HG03060 (cell line): ENCODE measurements at regions not wholly inside any gene's neighbourhood (a gene's known extent, or its start where the extent isn't known, plus 50 kb on each side); places are given as distances from the start of the nearest gene placed in this dataset.

ENCODE experiments used
- ATAC-seq: cut with Tn5 transposase; IDR thresholded peaks from one replicate; pipeline ENCODE4 v1.9.1; 2021; ENCODE audit warnings: low read depth, moderate number of reproducible peaks; ENCODE audit not compliant: unreplicated experiment

DNA sequence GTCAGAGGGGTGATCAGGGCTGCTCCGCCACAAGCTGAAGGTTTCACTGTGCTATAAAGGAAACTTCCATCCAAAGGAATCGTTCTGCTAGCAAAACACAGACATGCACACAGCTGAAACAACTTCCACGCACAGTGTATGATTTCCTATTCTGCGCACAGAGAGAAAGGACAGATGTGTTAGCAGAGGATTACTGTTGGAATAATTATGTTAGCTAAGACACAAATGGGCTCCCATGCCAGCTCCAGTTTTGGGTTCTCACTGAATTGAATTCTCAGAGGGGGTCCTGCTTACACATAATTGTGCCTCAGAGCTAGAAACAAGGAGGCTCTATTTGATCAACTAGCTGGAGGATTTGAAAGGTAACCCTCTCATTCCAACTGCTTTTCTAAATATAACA is 352.4 kb downstream of the IRX2 start:
- no peak for ATAC-seq

GRCh38 chr5:2393556-2393955 is 357.9 kb downstream of the IRX2 start:
- no peak for ATAC-seq

DNA sequence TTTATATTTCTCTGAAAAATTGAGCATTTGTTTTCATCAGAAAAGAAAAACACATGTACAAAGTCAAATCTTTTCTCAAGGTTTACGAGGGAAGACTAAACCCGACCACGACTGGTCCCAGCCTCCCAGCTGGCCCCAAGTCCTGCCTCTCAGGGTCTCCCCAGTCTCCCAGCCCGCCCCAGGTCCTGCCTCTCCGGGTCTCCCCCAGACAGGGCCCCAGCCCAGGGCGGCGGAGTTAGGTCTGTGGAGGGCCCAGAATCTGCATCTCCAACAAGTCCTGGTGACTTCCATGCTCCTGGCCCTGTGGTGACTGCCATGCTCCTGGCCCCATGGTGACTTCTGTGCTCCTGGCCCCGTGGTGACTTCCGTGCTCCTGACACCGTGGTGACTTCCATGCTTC is 359.9 kb downstream of the IRX2 start:
- no peak for ATAC-seq

- no peak for ATAC-seq
Measured at GRCh38 chr5:2391021-2391420, 360.5 kb downstream of the IRX2 start.

DNA sequence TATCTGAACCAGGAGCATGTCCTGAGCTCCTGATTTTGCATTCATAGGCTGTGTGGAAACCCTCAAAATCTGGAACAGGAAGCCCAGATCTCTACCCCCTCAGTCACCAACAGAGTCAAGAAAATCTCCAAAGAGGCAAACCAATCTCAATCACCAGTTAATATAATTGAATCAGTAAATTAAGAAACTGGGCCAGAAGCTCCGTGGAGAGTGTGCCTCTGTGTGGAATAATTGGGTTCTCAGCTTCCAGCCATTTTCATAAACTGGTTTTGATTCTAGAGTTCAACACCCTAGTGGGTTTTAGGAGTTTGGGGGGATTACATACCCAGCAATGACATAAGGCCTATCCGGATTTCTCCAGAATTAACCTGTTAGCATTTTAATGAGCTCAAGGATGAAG is 362.9 kb downstream of the IRX2 start:
- ATAC-seq: no peak

- no peak for ATAC-seq
Measured at GRCh38 chr5:2387634-2388325, 363.7 kb downstream of the IRX2 start.

DNA sequence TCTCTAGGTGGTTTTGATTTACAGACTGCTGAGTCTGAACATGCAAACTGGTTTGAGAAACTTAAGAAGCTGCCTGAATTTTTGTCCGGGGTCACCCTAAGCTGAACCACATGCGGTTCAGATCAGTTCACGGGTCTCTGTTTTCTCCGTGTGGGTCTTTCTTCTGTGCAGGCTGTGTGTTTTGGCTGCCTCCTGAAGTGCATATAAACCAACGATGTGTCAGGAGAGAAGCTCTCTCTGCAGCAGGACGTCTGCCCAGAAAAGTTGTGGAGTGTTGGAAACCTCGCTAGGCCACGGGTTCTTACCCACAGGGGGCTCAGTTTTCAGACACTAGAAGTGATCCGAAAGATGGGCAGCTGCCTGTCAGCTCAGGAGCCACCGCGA is 364.2 kb downstream of the IRX2 start:
- ATAC-seq: no peak

DNA sequence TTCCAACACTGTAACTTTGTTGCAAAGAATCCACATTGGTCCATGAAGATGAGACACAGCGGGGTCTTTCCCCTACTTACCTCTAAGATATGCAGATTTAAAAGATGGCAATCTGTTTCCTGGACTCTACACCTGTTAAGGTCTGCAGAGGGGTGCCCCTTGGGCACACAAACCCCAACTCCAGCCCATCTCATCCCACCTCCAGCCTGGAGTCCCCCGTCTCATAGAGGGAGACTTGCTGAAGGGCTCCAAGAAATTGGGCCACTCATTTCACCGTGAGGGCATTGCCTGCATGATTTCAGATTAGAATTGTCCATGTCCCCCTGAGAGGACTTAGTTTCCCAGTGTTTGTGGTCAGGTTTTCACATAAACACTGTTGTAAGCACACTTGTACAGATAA is 365.7 kb downstream of the IRX2 start:
- ATAC-seq: no peak

- no peak for ATAC-seq
Measured at GRCh38 chr5:2383698-2384065, 367.8 kb downstream of the IRX2 start.

GRCh38 chr5:2382776-2383697 is 368.4 kb downstream of the IRX2 start:
- ATAC-seq: no peak

- ATAC-seq: no peak
Measured at GRCh38 chr5:2381861-2382260, 369.6 kb downstream of the IRX2 start.

DNA sequence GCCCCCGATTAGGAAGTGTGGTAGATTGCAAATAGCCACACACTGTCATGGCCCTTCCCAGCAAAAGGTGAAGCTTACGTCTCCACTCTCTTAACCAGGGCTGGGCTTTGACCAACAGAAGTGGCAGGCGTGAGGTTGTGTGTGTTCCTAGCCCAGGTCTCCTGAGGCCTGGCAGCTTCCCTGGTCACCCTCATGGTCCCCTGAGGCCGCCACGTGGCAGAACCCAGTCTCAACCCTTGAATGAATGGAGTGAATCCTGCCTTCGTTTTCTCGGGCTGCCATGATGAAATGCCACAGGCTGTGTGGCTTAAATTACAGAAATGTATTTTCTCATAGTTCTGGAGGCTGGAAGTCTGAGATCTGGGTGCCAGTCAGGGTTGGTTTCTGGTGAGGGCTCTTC is 370.4 kb downstream of the IRX2 start:
- ATAC-seq: no peak

- ATAC-seq: no peak
Measured at GRCh38 chr5:2378976-2379375, 372.5 kb downstream of the IRX2 start.

DNA sequence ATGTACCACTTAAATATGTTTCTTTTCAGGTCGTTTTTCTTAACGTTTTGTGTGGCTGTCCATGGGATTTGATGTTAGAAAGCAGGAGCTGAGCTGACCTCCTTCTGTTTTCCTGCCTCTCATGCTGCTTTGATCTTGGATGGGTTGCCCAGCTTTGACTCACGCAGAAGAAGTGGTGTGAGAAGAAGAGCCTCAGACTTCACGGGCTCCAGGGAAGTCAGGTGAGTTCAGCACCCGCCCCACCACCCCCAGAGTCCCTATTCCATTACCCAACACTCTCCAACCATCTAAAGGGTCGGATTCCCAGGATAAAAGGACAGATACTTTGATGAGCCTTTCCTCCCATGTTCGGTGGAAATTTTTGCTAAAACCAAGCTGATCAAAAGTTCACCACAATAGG is 373.4 kb downstream of the IRX2 start:
- ATAC-seq: no peak

DNA sequence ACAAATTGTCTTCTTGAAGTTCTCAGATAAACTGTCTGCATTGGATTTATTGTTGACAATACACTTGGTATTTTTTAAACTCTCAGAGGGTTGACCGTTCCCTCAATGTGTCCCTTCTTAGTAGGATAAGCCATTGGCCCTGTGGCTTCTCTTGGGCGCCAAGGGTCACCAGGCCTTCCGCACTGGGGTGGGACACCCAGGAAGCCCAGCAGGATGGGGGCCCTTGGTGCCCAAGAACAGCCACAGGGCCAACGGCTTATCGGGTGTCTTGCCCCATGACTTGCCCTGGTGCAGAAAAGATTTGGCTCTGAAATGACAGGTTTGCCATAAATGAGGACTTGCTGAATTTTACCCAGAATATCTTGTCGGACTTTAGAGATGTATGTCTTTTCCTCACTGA is 375.0 kb downstream of the IRX2 start:
- no peak for ATAC-seq

- ATAC-seq: no peak
Measured at GRCh38 chr5:2375757-2376250, 375.7 kb downstream of the IRX2 start.

DNA sequence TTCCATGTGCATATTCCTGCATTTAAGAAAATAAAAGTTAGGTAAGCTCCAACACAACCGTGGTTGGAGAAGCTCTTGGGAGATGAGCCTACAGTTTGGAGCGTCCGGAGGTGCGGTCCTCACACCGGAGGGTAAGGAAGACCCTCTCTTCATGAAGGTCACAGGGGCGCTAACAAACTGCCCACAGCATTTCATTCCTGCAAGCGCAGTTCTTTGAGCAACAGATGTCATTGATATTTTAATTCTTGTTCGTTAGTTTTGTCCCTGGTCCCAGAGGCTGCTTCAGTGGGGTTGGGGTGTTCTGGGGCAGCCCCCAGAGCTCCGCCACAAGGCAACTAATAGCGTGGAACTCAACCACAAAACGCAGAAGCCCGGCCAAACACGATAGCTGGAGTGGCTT is 376.2 kb downstream of the IRX2 start:
- no peak for ATAC-seq

DNA sequence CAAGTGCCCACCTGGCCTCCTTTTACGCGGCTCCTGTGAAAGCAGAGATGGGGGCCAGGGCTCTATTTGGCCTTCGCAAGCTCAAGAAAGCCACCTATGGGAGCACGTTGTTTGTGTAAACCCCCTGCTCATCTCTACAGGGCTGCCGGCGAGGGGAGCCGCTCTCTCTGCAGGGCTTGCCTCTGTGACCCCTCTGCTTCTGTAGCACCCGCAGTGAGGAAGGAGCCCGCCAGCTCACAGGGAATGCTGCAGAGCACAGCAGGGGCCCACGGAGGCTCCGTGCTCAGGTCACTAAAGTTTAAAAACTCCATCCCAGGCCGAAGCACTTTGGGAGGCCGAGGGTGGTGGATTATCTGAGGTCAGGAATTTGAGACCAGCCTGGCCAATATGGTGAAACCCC is 376.8 kb downstream of the IRX2 start:
- no peak for ATAC-seq

GRCh38 chr5:2373631-2374030 is 377.8 kb downstream of the IRX2 start:
- no peak for ATAC-seq

GRCh38 chr5:2371419-2371710 is 380.1 kb downstream of the IRX2 start:
- no peak for ATAC-seq

DNA sequence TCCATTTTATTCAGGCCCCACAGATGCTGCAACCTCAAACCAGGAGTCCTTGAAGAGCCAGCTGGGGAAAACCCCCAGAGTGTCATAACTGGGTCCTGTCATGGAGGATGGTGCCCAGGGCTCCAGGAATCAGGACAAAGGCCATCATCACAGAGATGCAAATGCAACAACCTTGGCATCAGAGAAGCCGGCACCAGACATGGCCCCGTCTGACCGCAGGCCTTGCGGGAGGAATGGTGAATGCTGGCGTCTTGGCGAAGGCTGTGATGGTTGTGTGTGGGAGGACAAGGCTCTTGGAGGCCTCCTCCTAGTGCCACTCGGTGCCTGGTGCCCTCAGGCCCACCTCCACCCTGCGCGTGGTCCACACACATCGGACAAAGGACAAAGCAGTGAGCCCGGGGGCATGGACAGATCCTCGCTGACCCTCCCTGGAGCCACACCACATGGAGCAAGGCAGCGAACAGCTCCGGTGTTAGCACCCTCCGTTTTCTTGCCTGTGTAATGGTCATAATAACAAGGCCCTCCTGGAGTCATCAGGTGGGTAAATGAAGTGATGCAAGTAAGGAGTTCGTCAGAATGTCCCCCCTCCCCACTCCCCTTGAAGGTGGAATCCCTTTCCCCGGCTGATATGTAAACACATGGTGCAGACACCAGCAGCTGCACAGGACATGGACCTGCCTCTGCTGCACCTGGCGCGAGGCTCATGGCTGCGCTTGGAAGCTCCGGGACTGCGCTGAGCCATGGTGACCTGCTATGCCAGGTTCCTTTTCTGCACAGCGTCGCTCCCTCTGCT is 380.7 kb downstream of the IRX2 start:
- no peak for ATAC-seq
